GM21825 (cell line): ENCODE measurements at regions not wholly inside any gene's neighbourhood (a gene's known extent, or its start where the extent isn't known, plus 50 kb on each side); places are given as distances from the start of the nearest gene placed in this dataset.

Experiments
- ATAC-seq: cut with Tn5 transposase; IDR thresholded peaks from one replicate; pipeline ENCODE4 v1.9.1; 2021; ENCODE audit warnings: mild to moderate bottlenecking, moderate library complexity; ENCODE audit not compliant: unreplicated experiment

DNA sequence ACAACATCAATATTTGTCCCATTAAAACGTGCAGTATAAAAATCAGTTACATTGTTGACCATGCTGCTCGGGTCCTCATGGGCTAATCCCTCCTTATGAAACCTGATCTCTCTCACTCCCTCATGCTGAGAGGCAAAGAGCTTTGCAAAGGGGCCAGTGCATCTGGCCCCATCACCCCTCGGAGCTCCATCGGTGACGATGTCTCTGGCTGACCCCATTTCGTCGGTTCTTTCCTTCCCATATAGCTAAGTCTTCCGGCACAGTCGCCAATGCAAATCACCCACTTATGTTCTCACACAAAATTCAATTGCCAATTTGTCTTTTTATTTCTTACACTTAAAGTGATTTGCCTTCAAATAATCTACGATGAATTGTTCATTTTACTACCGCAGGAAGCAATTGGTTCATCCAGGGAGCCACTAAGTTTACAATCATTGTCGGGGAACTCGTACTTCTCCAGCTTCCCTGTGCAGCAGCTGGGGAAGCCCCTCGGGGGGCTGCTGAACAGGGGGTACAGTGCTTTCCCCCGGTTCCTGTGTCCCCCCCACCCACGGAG, 199.8 kb upstream of the CDH4 start:
- no peak for ATAC-seq

DNA sequence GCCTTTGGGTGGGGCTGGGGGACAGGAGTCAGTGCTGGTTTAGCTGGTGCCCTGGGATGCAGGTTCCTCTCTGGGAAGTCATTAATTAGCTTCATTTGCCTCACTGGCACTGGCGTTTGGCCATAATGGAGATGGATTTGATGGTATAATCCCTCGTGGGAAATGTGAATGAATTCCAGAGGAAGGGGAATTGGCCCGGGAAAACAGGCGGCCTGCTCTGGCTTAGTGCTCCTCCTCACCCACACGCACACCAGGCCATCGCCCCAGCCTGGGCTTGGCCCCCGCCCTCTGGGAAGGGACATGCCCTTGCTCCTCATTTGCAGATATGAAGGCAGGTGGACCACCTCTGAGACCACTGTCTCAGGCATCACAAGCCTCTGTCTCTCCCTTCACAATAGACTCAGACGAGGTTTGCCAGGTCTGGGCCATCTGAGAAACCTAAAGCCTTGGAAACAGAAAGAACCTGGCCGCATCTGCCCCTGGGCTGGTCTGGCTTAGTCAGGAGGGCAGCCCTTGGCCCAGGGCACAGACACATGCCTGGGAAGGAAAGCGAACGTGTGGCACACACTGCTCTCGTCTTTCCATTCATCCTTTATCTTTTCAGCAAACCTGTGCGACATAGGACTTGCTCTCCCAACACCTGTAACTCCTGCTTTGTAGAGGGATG, 199.2 kb upstream of the CDH4 start:
- no peak for ATAC-seq

DNA sequence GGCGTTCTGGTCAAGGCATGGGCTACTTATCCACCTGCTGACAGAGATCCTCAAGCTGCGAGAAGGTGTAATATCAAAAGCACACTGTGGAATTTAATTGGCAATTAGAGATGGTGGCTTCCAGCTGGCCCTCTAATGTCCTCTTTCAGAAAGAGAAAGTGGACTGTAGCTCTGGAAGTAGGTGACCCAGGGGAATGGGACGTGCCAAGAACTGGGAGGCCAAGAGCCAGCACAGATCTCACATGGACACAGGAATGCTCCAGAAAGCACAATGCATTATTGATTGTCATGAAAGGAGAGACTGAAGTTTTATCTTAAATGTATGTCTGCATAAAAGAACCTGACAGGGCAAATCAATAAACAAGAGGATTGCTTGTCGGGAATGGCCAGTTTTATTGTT, 198.6 kb upstream of the CDH4 start:
- ATAC-seq: no peak

DNA sequence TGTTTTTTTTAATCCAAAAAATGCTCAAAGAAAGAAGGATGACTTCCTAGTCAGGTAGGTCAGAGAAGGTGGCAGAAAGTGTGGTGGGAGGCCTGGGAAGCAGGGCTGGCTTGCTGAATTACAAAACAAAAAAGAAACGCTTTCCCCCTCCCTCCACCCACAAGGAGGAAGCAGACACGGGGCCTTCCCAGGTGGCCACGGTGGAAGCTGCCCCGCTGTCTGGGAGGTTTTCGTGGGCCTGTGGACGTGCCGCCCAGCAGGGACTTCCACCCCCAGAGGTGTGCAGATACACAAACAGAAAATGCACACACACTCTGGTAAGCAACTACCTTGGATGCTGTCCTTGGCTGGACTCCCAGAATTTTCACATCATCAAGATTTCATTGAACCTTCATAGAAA, 198.2 kb upstream of the CDH4 start:
- no peak for ATAC-seq

DNA sequence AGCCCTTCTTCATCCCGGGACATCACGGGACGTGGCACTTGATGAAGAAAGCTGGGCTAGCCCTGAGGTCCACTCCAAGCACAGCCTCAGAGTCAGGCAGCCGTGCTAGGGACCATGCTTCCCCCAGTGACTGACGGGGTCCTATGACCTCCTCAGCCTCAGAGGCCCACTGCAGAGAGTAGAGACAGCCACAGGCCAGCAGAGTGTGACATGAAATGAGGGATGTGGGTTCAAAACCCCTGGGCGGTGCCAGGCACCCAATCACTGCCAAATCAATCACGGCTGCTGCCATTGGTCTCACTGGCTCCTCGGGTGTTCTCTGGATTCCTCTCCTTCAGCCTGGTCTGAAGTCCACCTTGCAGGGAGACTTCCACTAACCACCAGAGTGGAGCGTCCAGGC, 197.7 kb upstream of the CDH4 start:
- no peak for ATAC-seq

DNA sequence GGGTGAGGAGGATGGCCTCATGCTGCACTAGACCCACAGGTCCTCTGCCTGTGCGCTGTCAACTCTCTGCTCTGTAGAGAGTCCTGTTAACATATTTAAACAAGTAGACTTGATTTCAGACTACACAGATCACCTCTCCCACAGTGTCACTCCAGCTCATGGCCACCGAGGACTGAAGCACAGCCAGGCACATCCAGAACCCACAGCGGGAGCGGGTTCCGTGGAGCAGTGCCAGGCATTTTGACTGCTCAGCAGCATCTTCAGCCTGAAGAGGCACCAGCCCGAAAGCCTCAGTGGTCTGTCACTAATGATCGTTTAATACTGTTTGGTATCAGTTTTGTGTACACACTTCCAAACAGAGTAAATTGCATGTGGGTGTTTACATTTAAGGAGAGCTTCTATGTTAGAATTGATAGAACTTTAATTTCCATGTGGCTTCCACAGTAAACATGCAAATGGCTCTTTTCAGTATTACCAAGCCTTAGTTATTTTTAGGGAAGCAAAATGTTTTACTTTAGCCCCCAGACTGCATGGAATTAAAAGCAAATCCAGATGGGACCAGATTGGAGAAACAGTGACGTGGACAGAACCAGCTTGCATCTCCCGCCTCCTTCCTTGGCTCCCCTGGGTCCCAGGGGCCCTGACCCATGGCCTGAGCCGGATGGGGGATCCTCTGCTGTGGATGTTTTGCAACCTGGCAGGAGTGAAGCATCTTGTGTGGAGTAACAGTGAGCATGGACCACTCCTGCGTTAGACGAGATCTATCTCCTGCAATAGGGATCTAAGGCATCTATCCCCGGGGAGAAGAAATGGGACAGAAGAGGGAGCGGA, 196.7 kb upstream of the CDH4 start:
- ATAC-seq: no peak

DNA sequence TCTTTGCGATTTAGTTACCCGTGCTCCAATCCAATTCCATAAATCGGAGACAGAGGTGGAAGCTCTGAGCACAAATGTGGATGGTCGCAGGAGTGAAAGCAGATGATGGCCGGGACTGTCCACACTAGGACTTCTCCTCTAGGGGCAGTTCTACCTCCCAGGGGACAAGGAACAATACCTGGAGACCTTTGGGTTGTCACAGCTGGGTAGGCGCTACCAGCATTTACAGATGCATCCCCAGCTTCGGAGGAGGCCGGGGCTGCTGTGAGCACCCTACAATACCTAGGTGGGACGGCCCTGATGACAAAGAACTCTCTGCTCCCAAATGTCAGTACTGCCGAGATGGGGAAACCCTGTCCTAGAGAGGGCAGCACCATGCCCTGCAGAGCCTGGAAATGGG, 195.9 kb upstream of the CDH4 start:
- ATAC-seq: no peak

DNA sequence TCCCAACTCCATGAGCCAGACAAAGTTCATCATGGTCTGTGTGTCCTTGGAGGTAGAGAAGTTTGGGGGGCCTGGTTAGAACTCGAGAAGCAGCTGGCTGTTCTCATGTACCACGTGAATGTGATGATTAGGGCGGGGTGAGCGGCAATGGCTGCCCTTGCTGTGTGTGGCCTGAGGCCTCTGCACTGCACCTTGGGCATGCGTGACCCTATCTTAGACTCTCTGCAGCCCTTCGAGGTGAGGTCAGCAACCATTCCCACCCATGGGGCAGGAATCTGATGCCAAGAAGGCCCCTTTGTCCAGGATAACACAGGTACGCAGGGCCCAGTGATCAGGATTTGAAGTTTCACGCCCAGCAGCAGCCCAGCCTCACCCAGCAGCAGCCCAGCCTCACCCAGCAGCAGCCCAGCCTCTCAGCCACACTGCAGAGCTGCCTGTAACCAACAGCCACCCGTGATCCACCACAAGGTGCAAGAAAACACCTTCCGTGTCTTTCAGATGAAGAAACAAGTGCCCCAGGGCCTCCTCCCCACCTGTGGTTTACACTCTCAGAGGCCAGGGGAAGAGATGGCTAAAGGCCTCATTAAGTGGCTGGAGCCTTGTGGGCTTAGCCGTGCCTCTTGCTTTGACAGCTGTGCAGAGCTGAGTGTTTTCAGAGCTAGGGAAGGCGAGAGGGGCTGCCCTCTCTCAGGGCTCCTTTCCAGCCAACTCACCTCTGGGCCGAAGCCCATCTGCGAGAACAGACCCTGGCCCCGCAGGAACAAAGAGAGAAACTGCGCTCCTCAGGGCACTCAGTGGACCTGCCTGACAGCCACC, 195.2 kb upstream of the CDH4 start:
- no peak for ATAC-seq

DNA sequence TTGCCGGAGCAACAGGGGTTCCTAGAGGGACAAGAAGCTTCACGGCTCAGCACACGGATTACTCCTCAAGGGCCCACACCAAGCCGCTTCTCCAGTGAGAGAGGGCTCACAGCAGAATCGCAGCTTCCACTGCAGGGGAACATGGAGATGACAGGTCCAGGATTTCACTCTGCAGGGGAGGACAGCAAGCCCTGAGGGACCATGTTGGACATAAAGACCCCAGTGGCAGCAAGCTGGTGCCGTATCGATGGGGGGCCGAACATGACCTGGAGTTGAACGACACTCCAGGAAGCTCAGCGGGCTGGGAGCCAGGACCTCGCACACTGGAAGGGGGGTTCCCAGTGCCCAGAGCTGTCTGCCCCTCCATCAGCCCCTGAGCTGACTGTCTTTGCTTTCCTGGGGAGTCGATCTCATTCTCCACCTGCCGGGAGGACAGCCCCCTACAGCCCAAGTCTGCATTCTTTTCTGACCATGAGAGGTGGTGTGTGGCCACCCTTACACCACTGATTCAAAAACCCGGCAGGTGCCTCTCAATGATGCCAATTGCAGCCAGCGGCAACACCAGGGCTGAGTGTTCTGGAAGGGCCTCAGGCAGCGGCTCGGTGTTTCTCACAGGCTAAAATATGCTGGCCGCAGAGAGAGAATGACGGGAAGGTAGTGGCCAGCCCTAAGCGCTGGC, 194.5 kb upstream of the CDH4 start:
- ATAC-seq: no peak

DNA sequence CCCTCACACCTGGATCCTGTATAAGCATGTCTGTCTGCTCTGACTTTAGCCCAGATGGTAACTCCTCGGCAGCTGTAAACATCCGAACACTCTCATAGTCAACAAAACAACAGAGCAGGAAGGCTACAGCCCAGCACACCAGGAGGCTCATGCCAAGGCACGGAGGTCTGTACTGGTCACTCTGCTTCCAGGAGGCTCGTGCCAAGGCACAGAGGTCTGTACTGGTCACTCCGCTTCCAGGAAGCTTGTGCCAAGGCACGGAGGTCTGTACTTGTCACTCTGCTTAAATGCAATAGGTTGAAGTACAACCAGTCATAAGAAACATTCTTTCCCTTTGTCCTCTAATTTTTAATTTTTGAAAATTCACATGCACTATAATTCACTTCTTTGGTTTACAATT, 190.1 kb upstream of the CDH4 start:
- no peak for ATAC-seq

DNA sequence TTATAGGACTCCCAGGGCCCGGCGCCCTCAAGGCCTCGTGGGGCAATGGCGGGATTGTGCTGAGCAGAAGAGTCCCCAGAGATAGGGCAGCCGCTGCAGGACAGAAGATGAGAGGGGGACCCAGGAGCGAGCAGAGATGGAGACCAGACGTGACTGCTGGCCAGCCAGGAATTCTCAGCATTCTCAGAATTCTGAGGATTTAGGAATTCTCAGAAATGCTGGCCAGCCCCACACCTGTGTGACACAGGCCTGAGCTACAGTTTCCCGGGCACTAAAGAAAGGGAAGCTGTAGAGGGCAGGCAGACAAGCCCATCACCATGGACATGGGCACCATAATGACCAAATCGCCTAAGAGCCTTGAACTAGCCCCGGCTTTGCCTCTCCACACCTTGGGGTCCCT, 186.2 kb upstream of the CDH4 start:
- ATAC-seq: no peak

DNA sequence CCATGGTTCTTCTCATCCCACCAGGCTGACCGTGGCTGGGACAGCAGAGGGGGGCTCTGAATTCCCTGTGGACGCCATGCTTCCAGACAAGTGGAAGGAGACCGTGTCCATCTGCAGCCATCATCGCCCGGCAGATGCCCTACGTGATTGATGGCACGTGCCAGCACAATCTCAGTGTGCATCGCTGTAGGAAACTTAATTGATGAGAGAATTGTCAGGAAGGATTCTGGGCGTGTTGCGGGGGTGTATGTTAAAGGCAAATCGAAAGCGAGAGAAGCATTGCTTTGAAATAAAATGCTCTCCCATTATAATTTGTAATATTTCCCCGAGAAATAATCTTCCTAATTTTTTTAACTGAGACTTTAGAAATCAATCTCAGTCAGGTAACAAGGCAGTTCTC, 185.5 kb upstream of the CDH4 start:
- ATAC-seq: no peak

DNA sequence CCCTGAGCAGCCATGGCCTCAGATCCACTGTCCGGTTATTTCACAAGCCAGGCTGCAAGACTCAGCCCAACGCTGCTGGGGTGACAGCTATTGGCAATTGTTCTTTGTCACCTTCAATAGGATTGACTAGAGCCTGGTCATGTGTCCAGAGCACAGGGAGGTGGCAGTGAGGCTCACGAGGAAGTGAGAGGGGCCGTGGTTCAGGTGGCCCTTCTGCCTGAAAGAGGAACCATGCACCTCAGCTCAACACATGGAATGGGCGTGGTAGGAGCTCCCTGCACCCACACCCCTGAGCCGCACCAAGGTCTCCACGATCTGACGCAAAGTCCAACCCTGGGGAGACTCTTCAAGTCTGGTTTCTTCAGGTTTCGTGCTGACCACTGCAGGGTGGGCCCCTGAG, 184.8 kb upstream of the CDH4 start:
- ATAC-seq: no peak

DNA sequence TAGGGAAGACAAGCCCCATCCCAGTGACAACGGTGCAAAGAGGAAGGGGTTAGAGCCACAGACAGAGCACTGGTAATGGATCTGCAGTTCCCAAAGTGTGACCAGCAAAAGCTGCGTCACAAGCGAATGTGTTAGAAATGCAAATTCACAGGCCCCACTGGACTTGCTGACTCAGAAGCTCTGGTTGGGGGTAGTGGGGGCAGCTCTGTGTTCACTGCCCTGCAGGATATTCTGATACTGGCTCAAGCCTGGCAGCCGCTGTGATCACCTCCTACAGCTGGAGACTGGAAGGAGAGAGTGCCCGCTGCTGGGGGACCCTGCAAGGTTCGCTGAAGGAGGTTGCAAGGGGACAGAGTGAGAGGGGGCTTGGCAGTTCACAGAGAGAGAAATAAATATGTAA, 179.7 kb upstream of the CDH4 start:
- no peak for ATAC-seq

DNA sequence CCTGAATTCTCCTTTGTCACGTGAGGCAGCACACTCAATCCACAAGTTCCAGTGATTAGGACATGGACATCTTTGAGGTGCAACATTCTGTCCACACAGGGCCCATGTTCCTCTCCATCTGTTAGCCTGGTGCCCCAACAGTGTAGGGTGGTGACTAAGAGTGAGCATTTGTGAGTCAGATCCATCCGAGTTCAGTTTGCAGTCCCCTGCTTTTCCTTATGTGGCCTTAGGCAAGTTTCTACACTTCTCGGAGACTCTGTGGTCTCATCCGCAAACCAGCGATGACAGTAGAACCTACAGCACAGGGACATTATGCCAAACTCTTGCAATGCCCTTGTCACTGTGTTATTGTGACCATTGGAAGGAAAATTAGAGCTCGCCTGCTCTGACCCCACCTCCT, 178.7 kb upstream of the CDH4 start:
- no peak for ATAC-seq

DNA sequence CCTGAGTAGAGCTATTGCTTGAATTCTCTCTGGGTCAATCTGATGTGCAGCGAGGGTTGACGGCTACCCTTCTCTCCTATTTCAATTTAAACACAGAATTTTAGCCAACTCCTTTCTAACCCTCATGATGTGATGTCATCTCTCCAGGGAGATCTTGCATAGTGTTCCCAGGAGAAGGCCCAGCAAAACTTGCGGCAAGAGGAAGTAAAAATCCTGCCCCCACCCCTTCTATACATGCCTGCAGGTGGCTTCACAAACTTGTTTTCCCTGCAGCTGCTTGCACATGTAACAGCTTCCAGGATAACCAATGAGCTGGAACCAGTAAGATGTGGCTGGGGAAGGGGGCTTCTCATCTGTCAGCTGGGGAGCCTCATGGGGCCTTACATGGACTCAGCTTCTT, 169.3 kb upstream of the CDH4 start:
- ATAC-seq: no peak

DNA sequence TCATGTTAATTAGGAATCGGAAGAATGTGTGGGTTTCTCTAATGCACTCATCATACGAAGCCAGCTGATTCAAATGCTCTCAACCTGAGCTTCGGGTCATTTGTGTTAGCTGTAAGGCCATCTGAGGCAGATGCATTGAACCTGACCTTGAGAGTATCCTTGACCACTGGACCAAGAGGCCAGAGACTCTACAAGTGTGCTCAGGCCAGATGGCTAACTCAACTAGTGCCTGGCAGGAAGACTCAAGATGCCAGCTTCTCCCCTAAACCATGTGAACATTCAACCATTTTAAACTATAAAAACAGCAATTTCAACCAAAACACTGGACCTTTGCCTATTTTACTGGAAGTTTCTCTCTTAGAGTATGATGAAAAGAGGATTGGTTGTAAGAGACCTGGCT, 168.6 kb upstream of the CDH4 start:
- no peak for ATAC-seq

DNA sequence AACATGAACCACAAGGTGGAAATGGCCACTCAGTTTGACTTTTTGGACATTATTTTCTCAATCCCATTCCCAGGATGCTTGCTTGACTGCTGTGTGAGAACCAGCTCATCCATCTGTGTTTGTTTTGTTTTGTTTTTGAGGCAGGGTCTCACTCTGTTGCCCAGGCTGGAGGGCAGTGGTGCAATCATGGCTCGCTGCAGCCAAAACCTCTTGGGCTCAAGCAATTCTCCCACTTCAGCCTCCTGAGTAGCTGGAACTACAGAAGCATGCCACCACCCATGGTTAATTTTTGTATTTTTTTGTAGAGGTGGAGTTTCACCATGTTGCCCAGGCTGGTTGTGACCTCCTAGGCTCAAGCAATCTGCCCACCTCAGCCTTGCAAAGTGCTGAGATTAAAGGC, 166.0 kb upstream of the CDH4 start:
- no peak for ATAC-seq

DNA sequence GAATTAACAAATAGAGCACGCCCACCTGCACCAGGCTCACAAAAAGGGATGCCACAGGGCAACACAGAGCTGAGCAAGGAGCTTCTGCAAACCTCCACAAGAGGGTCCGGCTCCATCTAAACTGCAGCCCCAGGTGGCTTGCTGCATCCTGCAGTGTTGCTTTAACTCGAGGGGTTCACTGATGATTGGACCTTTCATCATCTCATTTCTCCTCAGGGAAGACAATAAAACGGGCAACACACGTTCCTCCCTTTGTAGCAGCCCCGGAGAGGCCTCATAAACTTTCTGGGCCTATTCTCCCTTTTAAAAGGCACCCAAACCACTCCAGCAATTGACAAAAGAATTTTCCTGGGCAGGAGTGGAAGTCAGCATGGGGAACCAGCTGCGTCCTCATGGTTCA, 161.5 kb upstream of the CDH4 start:
- ATAC-seq: no peak

DNA sequence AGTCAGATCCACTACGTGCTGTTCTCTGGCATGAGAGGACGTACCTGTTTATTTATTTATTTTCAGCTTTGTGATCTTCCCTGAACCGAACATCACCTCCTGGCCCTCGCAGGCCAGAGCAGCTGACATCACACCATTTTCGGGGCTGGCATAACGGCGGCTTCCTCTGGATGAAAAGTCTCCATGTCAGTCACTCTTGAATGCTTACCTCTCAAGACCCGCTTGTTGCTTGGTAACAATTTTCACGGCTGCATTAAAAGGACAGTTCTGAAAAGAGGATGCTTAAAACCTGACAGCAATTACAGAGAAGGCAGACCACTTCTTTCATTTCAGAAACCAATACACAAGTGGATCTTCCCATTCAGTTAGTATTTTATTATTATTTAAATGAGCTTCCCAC, 159.8 kb upstream of the CDH4 start:
- no peak for ATAC-seq

DNA sequence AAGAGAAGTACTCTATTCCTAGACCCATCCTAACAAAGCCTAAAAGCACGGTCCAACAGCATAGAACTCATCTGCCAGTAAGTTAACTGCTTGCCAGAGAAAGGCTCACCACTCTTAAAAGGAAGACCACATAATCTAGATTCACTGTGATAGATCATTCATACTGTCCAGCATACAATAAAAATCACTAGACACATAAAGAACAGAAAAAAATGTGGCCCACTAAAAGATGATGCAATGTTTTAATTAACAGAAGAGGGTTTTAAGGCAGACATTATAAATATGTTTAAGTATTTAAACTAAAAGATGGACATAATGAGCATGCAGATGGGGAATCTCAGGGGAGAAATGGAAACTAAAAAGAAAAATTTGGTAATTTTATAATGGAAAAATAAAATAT, 157.5 kb upstream of the CDH4 start:
- no peak for ATAC-seq
